SU-DHL-6 (cell line): ENCODE measurements at regions not wholly inside any gene's neighbourhood (a gene's known extent, or its start where the extent isn't known, plus 50 kb on each side); places are given as distances from the start of the nearest gene placed in this dataset.

Experiments used
- H2AFZ ChIP-seq: fragments of 200-600 bp; sonication (generic); 2 replicates; pipeline ENCODE4 v1.6.1; 2014; ENCODE audit warnings: low read depth, mild to moderate bottlenecking, moderate library complexity, mixed read lengths, antibody characterized with exemption, low read length; ENCODE audit not compliant: severe bottlenecking
- H3F3A ChIP-seq: fragments of 200-600 bp; shearing (Covaris generic); 2 replicates; pipeline ENCODE4 v1.6.0; 2016; ENCODE audit warnings: antibody characterized with exemption, mild to moderate bottlenecking; ENCODE audit not compliant: insufficient read depth
- H3K27ac ChIP-seq: fragments of 200-600 bp; sonication (generic); 2 replicates; pipeline ENCODE4 v1.5.1; 2016; ENCODE audit warnings: low read depth, mild to moderate bottlenecking, low read length, moderate library complexity, mixed read lengths
- H3K27me3 ChIP-seq: fragments of 200-600 bp; sonication (generic), shearing (Covaris generic); 2 replicates; pipeline ENCODE4 v1.6.0; 2014; ENCODE audit warnings: mild to moderate bottlenecking, low read length
- H3K36me3 ChIP-seq: fragments of 200-600 bp; sonication (generic); 2 replicates; pipeline ENCODE4 v1.6.1; 2014; ENCODE audit warnings: mild to moderate bottlenecking, low read length, mixed read lengths
- H3K4me2 ChIP-seq: fragments of 300-600, 200-600 bp; shearing (Covaris generic), sonication (generic); 2 replicates; pipeline ENCODE4 v1.6.0; 2014; ENCODE audit warnings: low read length, low read depth, mild to moderate bottlenecking; ENCODE audit not compliant: poor library complexity, severe bottlenecking
- H3K4me3 ChIP-seq: fragments of 200-600 bp; sonication (generic); 2 replicates; pipeline ENCODE4 v1.5.1; 2014; ENCODE audit warnings: antibody characterized with exemption, low read length, mild to moderate bottlenecking, mixed read lengths; ENCODE audit not compliant: insufficient read depth, poor library complexity, severe bottlenecking
- H3K79me2 ChIP-seq: fragments of 200-600 bp; sonication (generic); 2 replicates; pipeline ENCODE4 v1.6.1; 2014; ENCODE audit warnings: mild to moderate bottlenecking, low read length, moderate library complexity; ENCODE audit not compliant: insufficient read depth
- H3K9ac ChIP-seq: fragments of 200-600 bp; sonication (generic); 2 replicates; pipeline ENCODE4 v1.7.0; 2014; ENCODE audit warnings: mild to moderate bottlenecking, low read length
- H3K9me2 ChIP-seq: fragments of 200-600 bp; sonication (generic); replicated peaks from 2 replicates; pipeline ENCODE4 v1.6.1; 2014; ENCODE audit warnings: low read length; ENCODE audit not compliant: insufficient read depth
- H3K9me3 ChIP-seq: fragments of 200-600 bp; sonication (generic); 2 replicates; pipeline ENCODE4 v1.6.1; 2014; ENCODE audit warnings: low read length, mixed read lengths; ENCODE audit not compliant: insufficient read depth
- H4K20me1 ChIP-seq: fragments of 200-600 bp; sonication (generic); 2 replicates; pipeline ENCODE4 v1.6.1; 2014; ENCODE audit warnings: low read depth, mild to moderate bottlenecking, antibody characterized with exemption, low read length, moderate library complexity, mixed read lengths
- CTCF ChIP-seq: fragments of 200-600 bp; sonication (generic); IDR thresholded peaks from one replicate; pipeline ENCODE4 v1.5.1; 2017; ENCODE audit warnings: antibody characterized with exemption, mild to moderate bottlenecking, low read length, moderate library complexity; ENCODE audit not compliant: insufficient read depth, poor library complexity, severe bottlenecking
- EZH2phosphoT487 ChIP-seq: fragments of 200-600 bp; sonication (generic), shearing (Covaris generic); conservative IDR thresholded peaks from 2 replicates; pipeline ENCODE4 v1.6.1; 2018; ENCODE audit warnings: mild to moderate bottlenecking, antibody characterized with exemption, low read length, moderate library complexity, mixed read lengths

- H2AFZ ChIP-seq: no peak overlapping the region
- TF ChIP-seq EZH2phosphoT487 (no peak), CTCF (no peak)
- H3K79me2 ChIP-seq: no peaks in the 10 kb centered on the region
- no peaks in the 10 kb centered on the region for H3K9me2 ChIP-seq
- H3K9me3 ChIP-seq: no peaks in the 10 kb centered on the region
- no peak overlapping the region for H3K27ac ChIP-seq
- no peaks in the 10 kb centered on the region for H3F3A ChIP-seq
- H4K20me1 ChIP-seq: no peaks in the 10 kb centered on the region
- no peak overlapping the region for H3K4me2 ChIP-seq
- H3K27me3 ChIP-seq: no peaks in the 10 kb centered on the region
- no peaks in the 10 kb centered on the region for H3K36me3 ChIP-seq
- H3K9ac ChIP-seq: no peak overlapping the region
- no peak overlapping the region for H3K4me3 ChIP-seq
Measured at GRCh38 chr11:82636615-82637014, 97.0 kb downstream of the FAM181B start.

GRCh38 chr11:82634091-82634490, 99.6 kb downstream of the FAM181B start:
- no peaks in the 10 kb centered on the region for H3K9me3 ChIP-seq
- no peak overlapping the region for H3K9ac ChIP-seq
- H3K9me2 ChIP-seq: no peaks in the 10 kb centered on the region
- TF ChIP-seq EZH2phosphoT487 (no peak), CTCF (no peak)
- no peak overlapping the region for H3K4me3 ChIP-seq
- H3F3A ChIP-seq: no peaks in the 10 kb centered on the region
- H3K4me2 ChIP-seq: no peak overlapping the region
- H3K79me2 ChIP-seq: no peaks in the 10 kb centered on the region
- no peaks in the 10 kb centered on the region for H4K20me1 ChIP-seq
- no peaks in the 10 kb centered on the region for H3K27me3 ChIP-seq
- H2AFZ ChIP-seq: no peak overlapping the region
- H3K36me3 ChIP-seq: no peaks in the 10 kb centered on the region
- no peak overlapping the region for H3K27ac ChIP-seq

- Histone ChIP-seq H4K20me1 (no peaks in the 10 kb centered on the region), H3K4me2 (no peak overlapping the region), H3K4me3 (no peak overlapping the region), H3K27ac (no peak overlapping the region), H3K9me2 (no peaks in the 10 kb centered on the region), H3K9ac (no peak overlapping the region), H3F3A (no peaks in the 10 kb centered on the region), H3K79me2 (no peaks in the 10 kb centered on the region), H2AFZ (no peak overlapping the region), H3K27me3 (no peaks in the 10 kb centered on the region), H3K9me3 (no peaks in the 10 kb centered on the region), H3K36me3 (no peaks in the 10 kb centered on the region)
- TF ChIP-seq CTCF: no peak
- TF ChIP-seq EZH2phosphoT487: no peak
Measured at GRCh38 chr11:82631722-82632630, 101.7 kb downstream of the FAM181B start.
